ENCODE measurements at regions not wholly inside any gene's neighbourhood (a gene's known extent, or its start where the extent isn't known, plus 50 kb on each side); places are given as distances from the start of the nearest gene placed in this dataset.

DNA sequence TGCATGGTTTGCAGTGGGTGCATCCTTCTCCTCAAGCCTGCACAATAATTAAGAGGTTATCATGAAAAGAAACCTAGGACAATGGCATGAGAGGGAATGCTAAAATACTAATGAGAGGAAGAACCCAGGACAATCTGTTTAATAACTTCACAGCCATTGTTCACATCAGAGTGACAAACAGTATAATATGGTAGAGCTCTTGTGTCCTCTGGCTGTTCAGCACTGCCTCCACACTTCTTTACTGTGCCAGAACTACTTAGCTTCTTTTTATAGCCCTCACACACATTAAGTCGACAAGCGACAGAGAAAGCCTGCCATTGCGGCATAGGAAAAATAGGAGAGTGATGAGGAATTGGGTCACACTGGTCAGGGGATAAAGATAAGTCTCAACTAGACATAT, 65.0 kb upstream of the MEIS2 start:
- TF ChIP-seq HDAC2 (IDR thresholded peaks at IDR 0.05) (no peak), RAD21 (conservative IDR thresholded peaks at IDR 0.05 in 1 of 2, IDR thresholded peaks at IDR 0.05 in 1 of 2) (no peak), KDM5A (IDR thresholded peaks at IDR 0.05) (no peak), ESRRA (IDR thresholded peaks at IDR 0.05; ENCODE audit: borderline replicate concordance, low read length) (no peak)
- TF ChIP-seq, protein P1, sequence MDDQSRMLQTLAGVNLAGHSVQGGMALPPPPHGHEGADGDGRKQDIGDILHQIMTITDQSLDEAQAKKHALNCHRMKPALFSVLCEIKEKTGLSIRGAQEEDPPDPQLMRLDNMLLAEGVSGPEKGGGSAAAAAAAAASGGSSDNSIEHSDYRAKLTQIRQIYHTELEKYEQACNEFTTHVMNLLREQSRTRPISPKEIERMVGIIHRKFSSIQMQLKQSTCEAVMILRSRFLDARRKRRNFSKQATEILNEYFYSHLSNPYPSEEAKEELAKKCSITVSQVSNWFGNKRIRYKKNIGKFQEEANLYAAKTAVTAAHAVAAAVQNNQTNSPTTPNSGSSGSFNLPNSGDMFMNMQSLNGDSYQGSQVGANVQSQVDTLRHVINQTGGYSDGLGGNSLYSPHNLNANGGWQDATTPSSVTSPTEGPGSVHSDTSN (IDR thresholded peaks at IDR 0.05) = no peak
- H3K4me1 ChIP-seq = no peaks in the 10 kb centered on the region
- FAIRE-seq = no peak
- 86% methylated on average over 3 of the region's 3 CpGs for WGBS (ENCODE audit: missing lambda C conversion rate)
- ChIA-PET CTCF (no interaction called here), POLR2A (no interaction called here)
- no peaks in the 10 kb centered on the region for H3K9me3 ChIP-seq
- H3K4me2 ChIP-seq = no peak overlapping the region
- H3K4me3 ChIP-seq = no peak overlapping the region
- no peak overlapping the region for H3K27ac ChIP-seq
- DNase-seq (ENCODE audit: low read depth in 1 of 2, low spot score in 1 of 2) = no peak
- ATAC-seq = no peak

DNA sequence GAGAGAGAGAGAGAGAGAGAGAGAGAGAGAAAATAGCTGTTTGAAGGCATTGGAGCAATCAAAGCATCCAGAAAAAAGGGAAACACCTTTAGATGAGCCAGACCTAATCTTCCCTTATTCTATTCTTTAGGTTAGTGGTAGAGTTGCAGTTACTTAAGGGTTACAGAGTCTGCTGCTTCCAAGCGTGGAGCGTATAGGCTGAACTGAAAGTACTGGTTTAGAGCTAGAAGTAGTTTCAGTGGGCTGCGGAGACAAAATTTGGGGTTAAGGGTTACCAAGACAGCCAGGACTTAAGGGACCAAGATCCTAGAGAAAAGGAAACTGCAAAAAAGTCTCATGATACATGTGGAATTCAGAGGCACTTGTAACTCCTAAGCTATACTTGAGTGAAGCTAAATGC, 66.1 kb upstream of the MEIS2 start:
- Histone ChIP-seq H3K4me2 (no peak overlapping the region), H3K4me1 (no peaks in the 10 kb centered on the region), H3K9me3 (no peaks in the 10 kb centered on the region), H3K27ac (no peak overlapping the region), H3K4me3 (no peak overlapping the region)
- ChIA-PET CTCF (interaction anchor here (0.7 kb wide), 1 partner anchor 261 kb away, joined by 3 read pairs; no protein-coding TSS in a partner anchor), POLR2A (no interaction called here)
- WGBS (ENCODE audit: missing lambda C conversion rate) = 84% methylated on average over 3 of the region's 3 CpGs
- no peak for TF ChIP-seq RARB (CRISPR knock-in tag; IDR thresholded peaks at IDR 0.05)
- no peak for TF ChIP-seq ZC3H11A (IDR thresholded peaks at IDR 0.05)
- TF ChIP-seq FOSB (CRISPR knock-in tag; IDR thresholded peaks at IDR 0.05) = no peak
- no peak for TF ChIP-seq CBX2 (IDR thresholded peaks at IDR 0.05; ENCODE audit: borderline replicate concordance, low read depth)
- TF ChIP-seq POLR2A (IDR thresholded peaks at IDR 0.05; ENCODE audit: low read length) = no peak
- no peak for TF ChIP-seq EHF (CRISPR knock-in tag; IDR thresholded peaks at IDR 0.05)
- no peak for TF ChIP-seq PHF8 (IDR thresholded peaks at IDR 0.05; ENCODE audit: borderline replicate concordance, low read depth)
- TF ChIP-seq CHD2 (IDR thresholded peaks at IDR 0.05; ENCODE audit: low read length, partially characterized antibody) = no peak
- no peak for TF ChIP-seq HOXB5 (CRISPR knock-in tag; IDR thresholded peaks at IDR 0.05)
- TF ChIP-seq, protein P2, sequence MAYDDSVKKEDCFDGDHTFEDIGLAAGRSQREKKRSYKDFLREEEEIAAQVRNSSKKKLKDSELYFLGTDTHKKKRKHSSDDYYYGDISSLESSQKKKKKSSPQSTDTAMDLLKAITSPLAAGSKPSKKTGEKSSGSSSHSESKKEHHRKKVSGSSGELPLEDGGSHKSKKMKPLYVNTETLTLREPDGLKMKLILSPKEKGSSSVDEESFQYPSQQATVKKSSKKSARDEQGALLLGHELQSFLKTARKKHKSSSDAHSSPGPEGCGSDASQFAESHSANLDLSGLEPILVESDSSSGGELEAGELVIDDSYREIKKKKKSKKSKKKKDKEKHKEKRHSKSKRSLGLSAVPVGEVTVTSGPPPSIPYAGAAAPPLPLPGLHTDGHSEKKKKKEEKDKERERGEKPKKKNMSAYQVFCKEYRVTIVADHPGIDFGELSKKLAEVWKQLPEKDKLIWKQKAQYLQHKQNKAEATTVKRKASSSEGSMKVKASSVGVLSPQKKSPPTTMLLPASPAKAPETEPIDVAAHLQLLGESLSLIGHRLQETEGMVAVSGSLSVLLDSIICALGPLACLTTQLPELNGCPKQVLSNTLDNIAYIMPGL (CRISPR knock-in tag; IDR thresholded peaks at IDR 0.05; ENCODE audit: borderline replicate concordance) = no peak
- no peak for TF ChIP-seq NFE2L2 (conservative IDR thresholded peaks at IDR 0.05; ENCODE audit: low read length)
- TF ChIP-seq ESRRA (IDR thresholded peaks at IDR 0.05; ENCODE audit: borderline replicate concordance, low read length) = no peak
- no peak for TF ChIP-seq TP53 (CRISPR knock-in tag; IDR thresholded peaks at IDR 0.05)
- TF ChIP-seq ZSCAN20 (CRISPR knock-in tag; IDR thresholded peaks at IDR 0.05) = no peak
- FAIRE-seq (no peak), DNase-seq (ENCODE audit: low read depth in 1 of 2, low spot score in 1 of 2) (no peak), ATAC-seq (no peak)

DNA sequence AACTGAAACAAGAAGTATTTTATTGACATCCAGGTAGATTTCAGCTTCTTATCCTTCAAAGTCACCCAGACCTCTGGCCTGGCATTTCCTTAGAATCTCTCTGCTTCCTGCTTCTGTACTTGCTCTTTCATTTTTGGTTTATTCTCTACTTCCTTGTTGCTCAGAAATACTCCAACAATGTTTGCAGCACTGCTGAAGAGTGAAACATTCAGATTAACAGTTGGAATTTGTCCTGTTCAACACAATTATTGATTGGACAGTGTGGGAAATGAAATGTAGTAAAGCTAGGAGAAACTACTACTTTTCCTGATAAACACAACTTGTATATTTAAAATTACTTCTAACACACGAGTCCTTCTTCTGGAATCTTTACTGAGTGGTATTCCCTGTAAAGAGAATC, 81.0 kb upstream of the MEIS2 start:
- ChIA-PET CTCF (no interaction called here), POLR2A (no interaction called here)
- TF ChIP-seq, protein P3, sequence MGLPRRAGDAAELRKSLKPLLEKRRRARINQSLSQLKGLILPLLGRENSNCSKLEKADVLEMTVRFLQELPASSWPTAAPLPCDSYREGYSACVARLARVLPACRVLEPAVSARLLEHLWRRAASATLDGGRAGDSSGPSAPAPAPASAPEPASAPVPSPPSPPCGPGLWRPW (IDR thresholded peaks at IDR 0.05) = no peak
- TF ChIP-seq, protein P2 (CRISPR knock-in tag; IDR thresholded peaks at IDR 0.05; ENCODE audit: borderline replicate concordance) = no peak
- TF ChIP-seq RFX5 (IDR thresholded peaks at IDR 0.05) (no peak), RNF2 (IDR thresholded peaks at IDR 0.05; ENCODE audit: borderline replicate concordance, low read depth) (no peak), HEYL (CRISPR knock-in tag; IDR thresholded peaks at IDR 0.05) (no peak), CEBPB (IDR thresholded peaks at IDR 0.05) (no peak), KDM1A (IDR thresholded peaks at IDR 0.05; ENCODE audit: low read depth) (no peak), FOXS1 (CRISPR knock-in tag; IDR thresholded peaks at IDR 0.05) (no peak), CBX2 (IDR thresholded peaks at IDR 0.05; ENCODE audit: borderline replicate concordance, low read depth) (no peak), CBX8 (IDR thresholded peaks at IDR 0.05) (no peak), HOXB5 (CRISPR knock-in tag; IDR thresholded peaks at IDR 0.05) (no peak)
- 9% methylated on average over 1 of the region's 1 CpG for WGBS (ENCODE audit: missing lambda C conversion rate)
- Histone ChIP-seq H3K4me1 (no peaks in the 10 kb centered on the region), H3K4me3 (no peak overlapping the region), H3K9me3 (no peaks in the 10 kb centered on the region), H3K4me2 (no peak overlapping the region), H3K27ac (no peak overlapping the region)
- DNase-seq (ENCODE audit: low read depth in 1 of 2, low spot score in 1 of 2) = no peak
- FAIRE-seq = no peak
- ATAC-seq = no peak

Data from A549 (cell line).